GM12878 (cell line): ENCODE measurements at regions not wholly inside any gene's neighbourhood (a gene's known extent, or its start where the extent isn't known, plus 50 kb on each side); places are given as distances from the start of the nearest gene placed in this dataset.

Experiments used
- ATAC-seq: fragments of 200-7000 bp; cut with Tn5 transposase; 3 replicates; pipeline ENCODE4 v1.9.1; 2020; ENCODE audit warnings: mild to moderate bottlenecking, moderate library complexity
- BruUV-seq: library from RNA; stranded (reverse); fragments of 400-500 nt; replicated peaks from 2 replicates; lab custom pipeline; 2021; lab: Mats Ljungman, UMichigan
- CTCF ChIA-PET: fragments of 300-600 bp; sonication (Branson Sonifier 250); formaldehyde crosslinking; extraction: SDS; loops from one replicate; lab custom pipeline; 2021; ENCODE audit warnings: inconsistent platforms; lab: Yijun Ruan, JAX
- POLR2A ChIA-PET: fragments of 350-600 bp; formaldehyde crosslinking; extraction: SDS; loops from one replicate; lab custom pipeline; 2021; ENCODE audit warnings: inconsistent platforms; lab: Charles Lee
- RAD21 ChIA-PET: fragments of 300-600 bp; sonication (Branson Sonifier 250); formaldehyde crosslinking; loops from one replicate; lab custom pipeline; 2023; ENCODE audit warnings: antibody characterized with exemption; ENCODE audit not compliant: unreplicated experiment; lab: Charles Lee
- SMC1A ChIA-PET: fragments of 300-600 bp; sonication (Branson Sonifier 250); formaldehyde crosslinking; loops from one replicate; lab custom pipeline; 2023; ENCODE audit not compliant: unreplicated experiment, uncharacterized antibody; lab: Charles Lee
- DNase-seq: peaks from one replicate; pipeline ENCODE4 v3.0.0-alpha.2; 2011; ENCODE audit warnings: low read depth, low spot score
- FAIRE-seq: peaks from 3 replicates; lab custom pipeline; 2011; peaks lifted over from hg19 to GRCh38; lab: Jason Lieb, UNC
- H2AFZ ChIP-seq: 2 replicates; pipeline ENCODE4 v1.6.0; 2011; ENCODE audit warnings: low read depth, low read length, control low read depth; ENCODE audit not compliant: control insufficient read depth
- H3K27ac ChIP-seq: 2 replicates; pipeline ENCODE4 v1.5.1; 2011; ENCODE audit warnings: control low read depth; ENCODE audit not compliant: control insufficient read depth, insufficient read depth
- H3K27me3 ChIP-seq, 2 experiments: replicated peaks in 1 of 2; 2 replicates each; pipeline versions ENCODE4 v1.6.0 to v1.6.1; 2011; ENCODE audit warnings: low read length in 1 of 2; ENCODE audit not compliant: control insufficient read depth in 2 of 2, insufficient read depth in 2 of 2
- H3K36me3 ChIP-seq, 2 experiments: 2 replicates each; pipeline ENCODE4 v1.5.1; 2011; ENCODE audit warnings: low read length in 1 of 2; ENCODE audit not compliant: control insufficient read depth in 2 of 2, insufficient read depth in 2 of 2
- H3K4me1 ChIP-seq: 2 replicates; pipeline ENCODE4 v1.6.1; 2011; ENCODE audit warnings: mild to moderate bottlenecking, low read length, moderate library complexity, mixed read lengths; ENCODE audit not compliant: control insufficient read depth, insufficient read depth
- H3K4me2 ChIP-seq: 2 replicates; pipeline ENCODE4 v1.6.0; 2011; ENCODE audit warnings: control low read depth; ENCODE audit not compliant: control insufficient read depth, insufficient read depth
- H3K4me3 ChIP-seq: fragments of 200-600 bp; sonication (generic); 2 replicates; pipeline ENCODE4 v1.5.1; 2016
- H3K79me2 ChIP-seq: 2 replicates; pipeline ENCODE4 v1.6.0; 2011; ENCODE audit warnings: low read length; ENCODE audit not compliant: control insufficient read depth, insufficient read depth
- H3K9ac ChIP-seq: 2 replicates; pipeline ENCODE4 v1.8.0; 2011; ENCODE audit warnings: low read length, control low read depth, mixed read lengths; ENCODE audit not compliant: control insufficient read depth, insufficient read depth
- H3K9me3 ChIP-seq: replicated peaks from 3 replicates; pipeline ENCODE4 v1.5.1; 2011; ENCODE audit warnings: mild to moderate bottlenecking, low read length; ENCODE audit not compliant: control insufficient read depth, insufficient read depth
- H4K20me1 ChIP-seq: 2 replicates; pipeline ENCODE4 v1.6.0; 2011; ENCODE audit not compliant: control insufficient read depth, insufficient read depth
- CBX5 ChIP-seq: sonication (generic); IDR thresholded peaks from 2 replicates; pipeline ENCODE4 v1.6.1; 2016; ENCODE audit warnings: low read depth, moderate library complexity, mild to moderate bottlenecking, inconsistent platforms
- NFIC ChIP-seq: IDR thresholded peaks from 2 replicates; pipeline ENCODE4 v1.6.1; 2012; ENCODE audit warnings: low read depth, mild to moderate bottlenecking, inconsistent platforms, low read length, moderate library complexity
- NR2C1 ChIP-seq: fragments of 450-650 bp; IDR thresholded peaks from 2 replicates; pipeline ENCODE4 v1.6.1; 2017; ENCODE audit warnings: antibody characterized with exemption, mild to moderate bottlenecking, moderate library complexity
- SMAD1 ChIP-seq: fragments of 450-650 bp; IDR thresholded peaks from 2 replicates; pipeline ENCODE4 v1.6.1; 2018; ENCODE audit warnings: mild to moderate bottlenecking, low read depth; ENCODE audit not compliant: partially characterized antibody
- SMC3 ChIP-seq: IDR thresholded peaks from 2 replicates; pipeline ENCODE4 v1.6.1; 2011; ENCODE audit warnings: low read length, improper control_type of control experiment, borderline replicate concordance
- STAT1 ChIP-seq: fragments of 450-650 bp; conservative IDR thresholded peaks from 2 replicates; pipeline ENCODE4 v1.6.1; 2014; ENCODE audit warnings: antibody characterized with exemption, mild to moderate bottlenecking
- ZNF24 ChIP-seq: fragments of 450-650 bp; IDR thresholded peaks from 2 replicates; pipeline ENCODE4 v1.6.1; 2017; ENCODE audit warnings: antibody characterized with exemption, mild to moderate bottlenecking
- ZSCAN29 ChIP-seq: fragments of 450-650 bp; IDR thresholded peaks from 2 replicates; pipeline ENCODE4 v1.6.1; 2017; ENCODE audit warnings: mild to moderate bottlenecking, moderate library complexity
- WGBS: methylation state at CpG from one replicate; pipeline ENCODE4 v1.1.6; 2016; ENCODE audit warnings: low lambda C conversion rate; ENCODE audit not compliant: insufficient replicate concordance, insufficient coverage; ENCODE audit errors: missing lambda C conversion rate; 5-methylcytosine and 5-hydroxymethylcytosine counted together
- in situ Hi-C: fragments of 300-500 bp; cut with MboI; formaldehyde crosslinking; loops from 9 replicates; pipeline ENCODE4 v1.14.3; 2018; ENCODE audit warnings: mixed read lengths
- intact Hi-C: fragments of 100-400 bp; cut with micrococcal nuclease; formaldehyde crosslinking; loops from one replicate; pipeline ENCODE4 v1.14.2; 2022; ENCODE audit not compliant: unreplicated experiment
- TF ChIP-seq, protein P1 (sequence below): fragments of 450-650 bp; IDR thresholded peaks from 2 replicates; pipeline ENCODE4 v1.6.1; 2017; ENCODE audit warnings: mild to moderate bottlenecking, moderate library complexity
- TF ChIP-seq, protein P2 (sequence below): IDR thresholded peaks from 2 replicates; pipeline ENCODE4 v1.6.1; 2012; ENCODE audit warnings: low read depth, low read length, improper control_type of control experiment
- TF ChIP-seq, protein P3 (sequence below): fragments of 450-650 bp; IDR thresholded peaks from 2 replicates; pipeline ENCODE4 v1.6.1; 2017; ENCODE audit warnings: borderline replicate concordance

- Histone ChIP-seq H3K4me2 (no peak overlapping the region), H3K27me3 (no peaks in the 10 kb centered on the region), H3K9me3 (no peaks in the 10 kb centered on the region), H3K79me2 (no peaks in the 10 kb centered on the region), H4K20me1 (no peaks in the 10 kb centered on the region), H3K9ac (no peak overlapping the region), H3K36me3 (no peaks in the 10 kb centered on the region), H3K4me1 (no peaks in the 10 kb centered on the region), H3K4me3 (no peak overlapping the region), H2AFZ (no peak overlapping the region), H3K27ac (no peak overlapping the region)
- DNase-seq (no peak), ATAC-seq (no peak), FAIRE-seq (no peak)
- POLR2A ChIA-PET, result no interaction called here
- SMC1A ChIA-PET, result interaction anchor here (1.4 to 8.8 kb wide), 2 partner anchors 11 to 211 kb away, joined by 3 to 57 read pairs; no protein-coding TSS in a partner anchor
- CTCF ChIA-PET, result interaction anchor here (0.6 to 5.4 kb wide), 6 partner anchors 10 to 364 kb away, joined by 3 to 54 read pairs (median 8); no protein-coding TSS in a partner anchor
- no TSS peak for BruUV-seq
- RAD21 ChIA-PET, result interaction anchor here (0.9 to 1.0 kb wide), 2 partner anchors 210 to 212 kb away, joined by 3 to 4 read pairs; no protein-coding TSS in a partner anchor
- no peak for TF ChIP-seq STAT1
- TF ChIP-seq, protein P1, sequence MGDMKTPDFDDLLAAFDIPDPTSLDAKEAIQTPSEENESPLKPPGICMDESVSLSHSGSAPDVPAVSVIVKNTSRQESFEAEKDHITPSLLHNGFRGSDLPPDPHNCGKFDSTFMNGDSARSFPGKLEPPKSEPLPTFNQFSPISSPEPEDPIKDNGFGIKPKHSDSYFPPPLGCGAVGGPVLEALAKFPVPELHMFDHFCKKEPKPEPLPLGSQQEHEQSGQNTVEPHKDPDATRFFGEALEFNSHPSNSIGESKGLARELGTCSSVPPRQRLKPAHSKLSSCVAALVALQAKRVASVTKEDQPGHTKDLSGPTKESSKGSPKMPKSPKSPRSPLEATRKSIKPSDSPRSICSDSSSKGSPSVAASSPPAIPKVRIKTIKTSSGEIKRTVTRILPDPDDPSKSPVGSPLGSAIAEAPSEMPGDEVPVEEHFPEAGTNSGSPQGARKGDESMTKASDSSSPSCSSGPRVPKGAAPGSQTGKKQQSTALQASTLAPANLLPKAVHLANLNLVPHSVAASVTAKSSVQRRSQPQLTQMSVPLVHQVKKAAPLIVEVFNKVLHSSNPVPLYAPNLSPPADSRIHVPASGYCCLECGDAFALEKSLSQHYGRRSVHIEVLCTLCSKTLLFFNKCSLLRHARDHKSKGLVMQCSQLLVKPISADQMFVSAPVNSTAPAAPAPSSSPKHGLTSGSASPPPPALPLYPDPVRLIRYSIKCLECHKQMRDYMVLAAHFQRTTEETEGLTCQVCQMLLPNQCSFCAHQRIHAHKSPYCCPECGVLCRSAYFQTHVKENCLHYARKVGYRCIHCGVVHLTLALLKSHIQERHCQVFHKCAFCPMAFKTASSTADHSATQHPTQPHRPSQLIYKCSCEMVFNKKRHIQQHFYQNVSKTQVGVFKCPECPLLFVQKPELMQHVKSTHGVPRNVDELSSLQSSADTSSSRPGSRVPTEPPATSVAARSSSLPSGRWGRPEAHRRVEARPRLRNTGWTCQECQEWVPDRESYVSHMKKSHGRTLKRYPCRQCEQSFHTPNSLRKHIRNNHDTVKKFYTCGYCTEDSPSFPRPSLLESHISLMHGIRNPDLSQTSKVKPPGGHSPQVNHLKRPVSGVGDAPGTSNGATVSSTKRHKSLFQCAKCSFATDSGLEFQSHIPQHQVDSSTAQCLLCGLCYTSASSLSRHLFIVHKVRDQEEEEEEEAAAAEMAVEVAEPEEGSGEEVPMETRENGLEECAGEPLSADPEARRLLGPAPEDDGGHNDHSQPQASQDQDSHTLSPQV, result no peak
- TF ChIP-seq, protein P2, sequence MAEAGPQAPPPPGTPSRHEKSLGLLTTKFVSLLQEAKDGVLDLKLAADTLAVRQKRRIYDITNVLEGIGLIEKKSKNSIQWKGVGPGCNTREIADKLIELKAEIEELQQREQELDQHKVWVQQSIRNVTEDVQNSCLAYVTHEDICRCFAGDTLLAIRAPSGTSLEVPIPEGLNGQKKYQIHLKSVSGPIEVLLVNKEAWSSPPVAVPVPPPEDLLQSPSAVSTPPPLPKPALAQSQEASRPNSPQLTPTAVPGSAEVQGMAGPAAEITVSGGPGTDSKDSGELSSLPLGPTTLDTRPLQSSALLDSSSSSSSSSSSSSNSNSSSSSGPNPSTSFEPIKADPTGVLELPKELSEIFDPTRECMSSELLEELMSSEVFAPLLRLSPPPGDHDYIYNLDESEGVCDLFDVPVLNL, result no peak
- TF ChIP-seq, protein P3, sequence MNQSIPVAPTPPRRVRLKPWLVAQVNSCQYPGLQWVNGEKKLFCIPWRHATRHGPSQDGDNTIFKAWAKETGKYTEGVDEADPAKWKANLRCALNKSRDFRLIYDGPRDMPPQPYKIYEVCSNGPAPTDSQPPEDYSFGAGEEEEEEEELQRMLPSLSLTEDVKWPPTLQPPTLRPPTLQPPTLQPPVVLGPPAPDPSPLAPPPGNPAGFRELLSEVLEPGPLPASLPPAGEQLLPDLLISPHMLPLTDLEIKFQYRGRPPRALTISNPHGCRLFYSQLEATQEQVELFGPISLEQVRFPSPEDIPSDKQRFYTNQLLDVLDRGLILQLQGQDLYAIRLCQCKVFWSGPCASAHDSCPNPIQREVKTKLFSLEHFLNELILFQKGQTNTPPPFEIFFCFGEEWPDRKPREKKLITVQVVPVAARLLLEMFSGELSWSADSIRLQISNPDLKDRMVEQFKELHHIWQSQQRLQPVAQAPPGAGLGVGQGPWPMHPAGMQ, result no peak
- TF ChIP-seq NFIC, result no peak
- TF ChIP-seq ZNF24, result no peak
- TF ChIP-seq CBX5, result no peak
- no peak for TF ChIP-seq NR2C1
- no peak for TF ChIP-seq SMAD1
- no peak for TF ChIP-seq ZSCAN29
- TF ChIP-seq SMC3, result no peak
- intact Hi-C loops, result loop anchor here (5.0 kb wide), 2 partner anchors 514 to 574 kb away; partner anchors contain the start of gene UNC93A
- 83% methylated on average over 9 of the region's 9 CpGs for WGBS
- in situ Hi-C loops, result loop anchor here (5.0 to 10.0 kb wide), 2 partner anchors 214 to 357 kb away; no protein-coding TSS in a partner anchor
These were observed 151.0 kb upstream of the RPS6KA2 start for GRCh38 chr6:166778046-166778445.
